ENCODE measurements at regions not wholly inside any gene's neighbourhood (a gene's known extent, or its start where the extent isn't known, plus 50 kb on each side); places are given as distances from the start of the nearest gene placed in this dataset.

- Histone ChIP-seq H3K4me1 (peaks cover 36% of the 10 kb centered on the region), H2AFZ (replicated peaks) (peak overlapping the region; percentile 21), H3K9ac (no peak overlapping the region), H3K4me3 (no peak overlapping the region), H3F3A (ENCODE audit: low read depth) (peaks cover 4% of the 10 kb centered on the region), H3K4me2 (peak overlapping the region; percentile 48), H3K9me3 (ENCODE audit: low read depth) (no peaks in the 10 kb centered on the region), H3K27ac (no peak overlapping the region), H3K27me3 (no peaks in the 10 kb centered on the region), H3K79me2 (ENCODE audit: low read depth) (no peaks in the 10 kb centered on the region), H3K36me3 (no peaks in the 10 kb centered on the region), H4K20me1 (ENCODE audit: low read depth) (no peaks in the 10 kb centered on the region)
- H3K27me3 Mint-ChIP-seq (ENCODE audit: insufficient read depth, low read depth): peaks cover 6% of the 10 kb centered on the region
- peaks cover 63% of the 10 kb centered on the region for H3K4me1 Mint-ChIP-seq
- no peaks in the 10 kb centered on the region for H3K9me3 Mint-ChIP-seq
- no peaks in the 10 kb centered on the region for H3K36me3 Mint-ChIP-seq
- H3K4me3 Mint-ChIP-seq: no peak overlapping the region
- H3K27ac Mint-ChIP-seq: peak overlapping the region; percentile 13
- no peak for TF ChIP-seq EZH2phosphoT487 (IDR thresholded peaks at IDR 0.05)
- TF ChIP-seq CTCF (IDR thresholded peaks at IDR 0.05): no peak
- no peak for TF ChIP-seq EZH2 (IDR thresholded peaks at IDR 0.05)
- no peak for DNase-seq (ENCODE audit: low spot score)
Measured at GRCh38 chr1:38452246-38452645, 405.7 kb upstream of the POU3F1 start.

GRCh38 chr1:38451541-38451993 is 405.0 kb upstream of the POU3F1 start:
- no peaks in the 10 kb centered on the region for H3K27me3 ChIP-seq
- no peak overlapping the region for H3K27ac ChIP-seq
- H3K36me3 ChIP-seq: no peaks in the 10 kb centered on the region
- no peak overlapping the region for H3K9ac ChIP-seq
- H3F3A ChIP-seq (ENCODE audit: low read depth): peaks cover 4% of the 10 kb centered on the region
- peak overlapping the region; percentile 21 for H2AFZ ChIP-seq (replicated peaks)
- peak overlapping the region; percentile 48 for H3K4me2 ChIP-seq
- Mint-ChIP-seq H3K27me3 (ENCODE audit: insufficient read depth, low read depth) (peaks cover 3% of the 10 kb centered on the region), H3K4me1 (peaks cover 57% of the 10 kb centered on the region), H3K4me3 (no peak overlapping the region), H3K36me3 (no peaks in the 10 kb centered on the region), H3K27ac (no peak overlapping the region), H3K9me3 (no peaks in the 10 kb centered on the region)
- peak; percentile 52 for DNase-seq (ENCODE audit: low spot score)
- H3K4me3 ChIP-seq: no peak overlapping the region
- H3K4me1 ChIP-seq: peaks cover 36% of the 10 kb centered on the region
- H4K20me1 ChIP-seq (ENCODE audit: low read depth): no peaks in the 10 kb centered on the region
- no peaks in the 10 kb centered on the region for H3K79me2 ChIP-seq (ENCODE audit: low read depth)
- TF ChIP-seq EZH2phosphoT487 (IDR thresholded peaks at IDR 0.05) (no peak), CTCF (IDR thresholded peaks at IDR 0.05) (no peak), EZH2 (IDR thresholded peaks at IDR 0.05) (no peak)
- H3K9me3 ChIP-seq (ENCODE audit: low read depth): no peaks in the 10 kb centered on the region

- Mint-ChIP-seq H3K27me3 (ENCODE audit: insufficient read depth, low read depth) (peaks cover 4% of the 10 kb centered on the region), H3K36me3 (no peaks in the 10 kb centered on the region)
- no peak for TF ChIP-seq EZH2 (IDR thresholded peaks at IDR 0.05)
- TF ChIP-seq CTCF (IDR thresholded peaks at IDR 0.05): no peak
- TF ChIP-seq EZH2phosphoT487 (IDR thresholded peaks at IDR 0.05): no peak
Measured at GRCh38 chr1:38448893-38449292, 402.3 kb upstream of the POU3F1 start.

More at GRCh38 chr1:38448893-38449292, 402.3 kb upstream of the POU3F1 start:
- no peak overlapping the region for H3K4me2 ChIP-seq
- H3K79me2 ChIP-seq (ENCODE audit: low read depth): no peaks in the 10 kb centered on the region
- Mint-ChIP-seq H3K27ac (no peak overlapping the region), H3K4me1 (peaks cover 50% of the 10 kb centered on the region), H3K4me3 (no peak overlapping the region), H3K9me3 (no peaks in the 10 kb centered on the region)
- H4K20me1 ChIP-seq (ENCODE audit: low read depth): no peaks in the 10 kb centered on the region
- H3K36me3 ChIP-seq: no peaks in the 10 kb centered on the region
- no peaks in the 10 kb centered on the region for H3K9me3 ChIP-seq (ENCODE audit: low read depth)
- H2AFZ ChIP-seq (replicated peaks): no peak overlapping the region
- no peak overlapping the region for H3K27ac ChIP-seq
- H3K9ac ChIP-seq: no peak overlapping the region
- no peak overlapping the region for H3K4me3 ChIP-seq
- no peaks in the 10 kb centered on the region for H3K27me3 ChIP-seq
- no peak for DNase-seq (ENCODE audit: low spot score)
- H3F3A ChIP-seq (ENCODE audit: low read depth): peaks cover 20% of the 10 kb centered on the region
- peaks cover 53% of the 10 kb centered on the region for H3K4me1 ChIP-seq
